ENCODE measurements at regions not wholly inside any gene's neighbourhood (a gene's known extent, or its start where the extent isn't known, plus 50 kb on each side); places are given as distances from the start of the nearest gene placed in this dataset.

DNA sequence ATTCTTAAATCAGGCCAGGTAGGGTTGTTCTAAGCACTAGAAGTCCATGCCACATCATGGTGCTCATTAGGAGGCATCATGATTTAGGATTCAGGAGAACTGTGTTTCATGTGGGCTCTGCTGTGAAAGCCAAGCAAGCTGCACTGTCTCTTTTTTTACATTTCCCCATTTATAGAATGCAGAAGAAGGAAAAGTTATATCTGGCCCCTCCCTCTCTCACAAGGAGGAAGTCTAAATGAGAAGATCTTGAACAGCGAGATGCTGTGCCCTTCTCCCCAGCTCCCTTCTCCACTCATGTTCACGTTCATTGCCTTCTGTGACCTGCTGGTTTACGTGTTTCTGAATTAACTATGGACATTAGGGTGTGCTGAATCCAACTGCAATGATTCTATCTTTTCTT lies 178.5 kb upstream of the RASGRP1 start:
- H2AFZ ChIP-seq (ENCODE audit: low read depth, low read length): no peak overlapping the region
- H3K4me1 Mint-ChIP-seq (ENCODE audit: low read depth, unreplicated experiment): peaks cover 15% of the 10 kb centered on the region
- no peak overlapping the region for H3K27ac Mint-ChIP-seq (ENCODE audit: unreplicated experiment)
- H4K20me1 ChIP-seq (ENCODE audit: insufficient read depth, low read length): no peaks in the 10 kb centered on the region
- no peak for DNase-seq (ENCODE audit: low read depth)
- H3K9me3 ChIP-seq (ENCODE audit: insufficient read depth, low read depth, low read length): no peaks in the 10 kb centered on the region
- peaks cover 1% of the 10 kb centered on the region for H3K9me3 Mint-ChIP-seq (ENCODE audit: unreplicated experiment)
- H3K9ac ChIP-seq (ENCODE audit: low read length): no peak overlapping the region
- H3K4me3 ChIP-seq (ENCODE audit: insufficient read depth, low read depth, low read length): no peak overlapping the region
- H3K27me3 ChIP-seq (ENCODE audit: insufficient read depth, low read length): no peaks in the 10 kb centered on the region
- no peak for TF ChIP-seq EZH2 (IDR thresholded peaks at IDR 0.05; ENCODE audit: insufficient read depth, low read length)
- TF ChIP-seq, protein P1, sequence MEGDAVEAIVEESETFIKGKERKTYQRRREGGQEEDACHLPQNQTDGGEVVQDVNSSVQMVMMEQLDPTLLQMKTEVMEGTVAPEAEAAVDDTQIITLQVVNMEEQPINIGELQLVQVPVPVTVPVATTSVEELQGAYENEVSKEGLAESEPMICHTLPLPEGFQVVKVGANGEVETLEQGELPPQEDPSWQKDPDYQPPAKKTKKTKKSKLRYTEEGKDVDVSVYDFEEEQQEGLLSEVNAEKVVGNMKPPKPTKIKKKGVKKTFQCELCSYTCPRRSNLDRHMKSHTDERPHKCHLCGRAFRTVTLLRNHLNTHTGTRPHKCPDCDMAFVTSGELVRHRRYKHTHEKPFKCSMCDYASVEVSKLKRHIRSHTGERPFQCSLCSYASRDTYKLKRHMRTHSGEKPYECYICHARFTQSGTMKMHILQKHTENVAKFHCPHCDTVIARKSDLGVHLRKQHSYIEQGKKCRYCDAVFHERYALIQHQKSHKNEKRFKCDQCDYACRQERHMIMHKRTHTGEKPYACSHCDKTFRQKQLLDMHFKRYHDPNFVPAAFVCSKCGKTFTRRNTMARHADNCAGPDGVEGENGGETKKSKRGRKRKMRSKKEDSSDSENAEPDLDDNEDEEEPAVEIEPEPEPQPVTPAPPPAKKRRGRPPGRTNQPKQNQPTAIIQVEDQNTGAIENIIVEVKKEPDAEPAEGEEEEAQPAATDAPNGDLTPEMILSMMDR (IDR thresholded peaks at IDR 0.05; ENCODE audit: insufficient read depth, low read depth, low read length): no peak
- no peak overlapping the region for H3K27ac ChIP-seq (ENCODE audit: low read depth, low read length)
- no peak overlapping the region for H3K4me2 ChIP-seq (ENCODE audit: low read length)
- no peak overlapping the region for H3K4me3 Mint-ChIP-seq (ENCODE audit: unreplicated experiment)
- no peak for FAIRE-seq
- H3K36me3 ChIP-seq (ENCODE audit: insufficient read depth, low read length): no peaks in the 10 kb centered on the region
- peaks cover 5% of the 10 kb centered on the region for H3K27me3 Mint-ChIP-seq (ENCODE audit: low read depth, unreplicated experiment)
- H3K36me3 Mint-ChIP-seq (ENCODE audit: low read depth, unreplicated experiment): no peaks in the 10 kb centered on the region
- no peaks in the 10 kb centered on the region for H3K4me1 ChIP-seq (ENCODE audit: insufficient read depth, low read length)
- no peaks in the 10 kb centered on the region for H3K79me2 ChIP-seq (ENCODE audit: insufficient read depth, low read length)

DNA sequence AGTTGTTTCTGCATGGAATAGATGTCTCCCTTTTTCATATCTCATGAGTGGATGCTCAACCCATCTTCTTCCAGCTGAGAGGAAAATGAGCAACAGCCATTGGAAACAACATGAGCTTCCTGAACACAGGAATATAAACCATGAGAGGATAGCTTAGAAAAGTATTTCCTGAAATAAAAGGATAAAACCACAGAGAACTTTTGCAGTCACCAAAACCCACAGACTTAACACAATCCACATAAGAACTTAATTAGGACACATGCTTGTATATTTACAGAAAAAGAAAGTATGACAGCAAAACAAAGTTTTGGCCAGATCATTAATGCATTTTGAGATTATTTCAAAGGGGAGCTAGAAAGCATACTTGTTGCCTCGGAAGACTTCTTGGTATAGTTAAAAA lies 180.5 kb upstream of the RASGRP1 start:
- no peaks in the 10 kb centered on the region for H3K4me1 ChIP-seq (ENCODE audit: insufficient read depth, low read length)

DNA sequence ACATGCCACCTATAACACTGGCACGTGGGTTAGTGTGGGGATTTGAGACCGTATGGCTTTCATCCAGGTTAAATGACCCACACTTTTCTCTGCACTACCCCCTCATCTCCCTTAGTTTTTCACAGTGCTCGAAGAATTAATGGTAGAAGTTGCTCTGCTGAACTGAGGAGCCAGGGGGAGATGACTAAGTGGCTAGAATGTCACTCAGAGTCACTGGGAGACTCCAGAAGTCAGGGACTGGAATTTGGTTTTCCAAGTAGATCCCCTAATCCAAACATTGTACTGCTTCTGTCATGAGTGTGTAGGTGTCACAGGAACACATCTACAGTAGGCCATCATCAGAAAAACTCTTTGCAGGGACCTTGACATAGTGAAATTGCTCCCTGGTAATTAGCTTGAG lies 181.0 kb upstream of the RASGRP1 start:
- FAIRE-seq: no peak
- H3K9me3 Mint-ChIP-seq (ENCODE audit: unreplicated experiment): peaks cover 1% of the 10 kb centered on the region
- H3K4me2 ChIP-seq (ENCODE audit: low read length): no peak overlapping the region

More for the DNA sequence above, 180.5 kb upstream of the RASGRP1 start:
- Histone ChIP-seq H3K4me3 (ENCODE audit: insufficient read depth, low read depth, low read length) (no peak overlapping the region), H3K27me3 (ENCODE audit: insufficient read depth, low read length) (no peaks in the 10 kb centered on the region), H2AFZ (ENCODE audit: low read depth, low read length) (no peak overlapping the region), H3K4me2 (ENCODE audit: low read length) (no peak overlapping the region), H3K9me3 (ENCODE audit: insufficient read depth, low read depth, low read length) (no peaks in the 10 kb centered on the region), H3K36me3 (ENCODE audit: insufficient read depth, low read length) (no peaks in the 10 kb centered on the region), H3K27ac (ENCODE audit: low read depth, low read length) (no peak overlapping the region), H3K79me2 (ENCODE audit: insufficient read depth, low read length) (no peaks in the 10 kb centered on the region), H3K9ac (ENCODE audit: low read length) (no peak overlapping the region), H4K20me1 (ENCODE audit: insufficient read depth, low read length) (no peaks in the 10 kb centered on the region)
- H3K9me3 Mint-ChIP-seq (ENCODE audit: unreplicated experiment): peaks cover 1% of the 10 kb centered on the region
- H3K27me3 Mint-ChIP-seq (ENCODE audit: low read depth, unreplicated experiment): peaks cover 10% of the 10 kb centered on the region
- FAIRE-seq (peak; percentile 92), DNase-seq (ENCODE audit: low read depth) (peak; percentile 36)
- no peak overlapping the region for H3K27ac Mint-ChIP-seq (ENCODE audit: unreplicated experiment)
- no peaks in the 10 kb centered on the region for H3K36me3 Mint-ChIP-seq (ENCODE audit: low read depth, unreplicated experiment)
- TF ChIP-seq EZH2 (IDR thresholded peaks at IDR 0.05; ENCODE audit: insufficient read depth, low read length): no peak
- TF ChIP-seq, protein P1 (IDR thresholded peaks at IDR 0.05; ENCODE audit: insufficient read depth, low read depth, low read length): no peak
- H3K4me1 Mint-ChIP-seq (ENCODE audit: low read depth, unreplicated experiment): peaks cover 15% of the 10 kb centered on the region
- no peak overlapping the region for H3K4me3 Mint-ChIP-seq (ENCODE audit: unreplicated experiment)

More for the DNA sequence above, 181.0 kb upstream of the RASGRP1 start:
- Mint-ChIP-seq H3K27ac (ENCODE audit: unreplicated experiment) (no peak overlapping the region), H3K27me3 (ENCODE audit: low read depth, unreplicated experiment) (peaks cover 9% of the 10 kb centered on the region), H3K36me3 (ENCODE audit: low read depth, unreplicated experiment) (no peaks in the 10 kb centered on the region), H3K4me3 (ENCODE audit: unreplicated experiment) (no peak overlapping the region), H3K4me1 (ENCODE audit: low read depth, unreplicated experiment) (peaks cover 15% of the 10 kb centered on the region)
- no peaks in the 10 kb centered on the region for H4K20me1 ChIP-seq (ENCODE audit: insufficient read depth, low read length)
- H3K27me3 ChIP-seq (ENCODE audit: insufficient read depth, low read length): no peaks in the 10 kb centered on the region
- no peaks in the 10 kb centered on the region for H3K4me1 ChIP-seq (ENCODE audit: insufficient read depth, low read length)
- H3K79me2 ChIP-seq (ENCODE audit: insufficient read depth, low read length): no peaks in the 10 kb centered on the region
- H2AFZ ChIP-seq (ENCODE audit: low read depth, low read length): no peak overlapping the region
- no peak overlapping the region for H3K9ac ChIP-seq (ENCODE audit: low read length)
- no peaks in the 10 kb centered on the region for H3K9me3 ChIP-seq (ENCODE audit: insufficient read depth, low read depth, low read length)
- no peak overlapping the region for H3K27ac ChIP-seq (ENCODE audit: low read depth, low read length)
- H3K36me3 ChIP-seq (ENCODE audit: insufficient read depth, low read length): no peaks in the 10 kb centered on the region
- no peak for DNase-seq (ENCODE audit: low read depth)
- H3K4me3 ChIP-seq (ENCODE audit: insufficient read depth, low read depth, low read length): no peak overlapping the region
- TF ChIP-seq, protein P1 (IDR thresholded peaks at IDR 0.05; ENCODE audit: insufficient read depth, low read depth, low read length): no peak
- no peak for TF ChIP-seq EZH2 (IDR thresholded peaks at IDR 0.05; ENCODE audit: insufficient read depth, low read length)
